DMS79 (cell line): ENCODE measurements at regions not wholly inside any gene's neighbourhood (a gene's known extent, or its start where the extent isn't known, plus 50 kb on each side); places are given as distances from the start of the nearest gene placed in this dataset.
"Not testable (repeated sequence)": the region's sequence is repeated elsewhere in the genome, so short reads cannot be mapped to it uniquely, and the experiment has no call there.

Source experiments
- DNase-seq: peaks from one replicate; lab custom pipeline; 2025; lab: John Stamatoyannopoulos, UW

DNA sequence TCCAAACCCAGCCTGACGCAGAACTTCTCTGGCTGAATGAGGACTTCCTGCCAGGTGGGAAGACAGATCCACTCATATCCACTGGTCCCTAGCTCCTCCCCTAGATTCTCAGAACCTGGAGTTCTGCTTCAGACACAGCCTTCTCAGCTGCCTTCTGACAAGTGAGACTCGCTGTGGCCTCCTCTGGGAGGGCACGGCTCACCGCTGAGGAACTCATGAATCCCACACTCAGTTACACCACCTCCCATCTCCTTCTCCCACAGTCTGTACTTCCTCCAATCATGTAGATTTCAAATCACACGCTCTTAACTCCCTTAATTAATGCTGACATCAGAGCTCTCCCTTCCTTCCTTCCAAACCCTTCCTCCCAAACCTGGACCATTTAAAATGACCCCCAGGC lies 86.4 kb upstream of the TMEM45B start:
- peak; percentile 60 for DNase-seq

DNA sequence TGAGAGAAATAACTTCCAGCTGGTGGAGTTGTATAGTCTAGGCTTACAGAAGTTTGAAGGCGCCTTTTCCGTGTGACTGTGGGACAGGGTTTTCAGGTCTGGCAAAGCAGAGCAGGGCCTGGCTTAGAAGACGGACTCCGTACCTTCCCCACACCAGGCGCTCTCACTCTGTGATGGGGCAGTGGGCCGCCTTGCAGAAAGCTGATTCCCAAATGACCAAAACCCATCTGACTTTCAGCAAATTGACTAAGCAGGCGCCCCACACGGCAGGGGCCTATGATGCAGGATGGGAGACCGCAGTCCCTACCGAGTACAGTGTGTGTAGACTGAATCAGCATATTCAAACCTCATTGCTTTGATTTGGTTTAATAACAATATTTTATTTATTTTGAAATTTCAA lies 85.8 kb upstream of the TMEM45B start:
- DNase-seq, result no peak

DNA sequence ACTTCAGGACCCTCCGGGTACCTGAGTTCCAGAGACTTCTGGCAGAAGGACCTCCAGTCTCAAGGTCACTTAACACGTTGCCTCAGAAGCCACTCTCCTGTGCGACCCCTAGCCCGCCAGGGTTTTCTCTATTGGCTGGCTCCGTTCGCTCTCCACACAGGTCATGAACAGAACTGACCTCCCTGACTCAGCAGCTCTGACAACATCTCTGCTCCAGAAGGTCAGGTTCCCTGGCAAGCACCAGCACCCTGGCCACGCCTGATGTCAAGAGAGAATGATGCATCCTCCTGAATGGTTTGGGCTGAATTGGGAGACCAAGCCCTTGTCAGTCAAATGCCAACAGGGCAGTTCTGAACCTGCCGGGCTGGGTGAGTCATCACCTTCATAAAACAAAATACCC lies 84.3 kb upstream of the TMEM45B start:
- DNase-seq, result no peak

DNA sequence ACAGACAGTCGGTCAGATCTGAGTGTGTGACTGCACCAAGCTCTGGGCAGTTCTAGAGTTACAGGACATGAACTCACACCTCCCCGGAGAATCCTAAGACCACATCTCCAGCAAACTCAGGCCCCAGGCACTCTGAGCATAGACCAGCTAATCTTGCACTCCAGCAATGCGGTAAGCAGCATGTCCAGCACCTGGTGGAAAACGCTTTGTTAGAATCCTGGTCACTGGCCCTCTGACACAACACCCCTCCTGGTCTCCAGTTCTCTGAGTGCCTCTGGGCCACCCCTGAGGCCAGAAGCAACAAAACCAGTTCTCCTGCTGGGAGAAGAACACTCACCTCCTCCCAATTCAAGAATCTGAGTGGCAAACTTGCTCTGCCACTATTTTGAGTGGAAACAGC lies 82.7 kb upstream of the TMEM45B start:
- DNase-seq, result peak; percentile 66

DNA sequence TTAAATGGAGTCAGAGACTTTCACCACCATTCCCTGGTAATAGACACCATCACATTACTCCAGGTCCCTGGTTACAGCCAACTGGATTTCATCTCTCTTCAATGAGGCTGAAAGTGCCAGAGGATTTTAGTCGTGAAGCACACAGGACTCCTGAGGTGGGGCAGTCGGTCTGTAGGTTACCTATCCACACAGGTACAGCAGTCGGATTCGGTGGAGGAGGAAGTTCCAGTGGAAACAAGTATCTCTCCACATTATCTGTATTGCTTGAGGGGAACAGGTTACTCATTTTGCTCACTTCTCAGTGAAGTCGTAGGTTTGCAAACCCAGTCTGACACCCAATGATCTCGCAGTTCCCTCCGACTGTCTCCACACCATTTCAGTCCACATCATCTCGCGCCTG lies 82.3 kb upstream of the TMEM45B start:
- peak; percentile 65 for DNase-seq

DNA sequence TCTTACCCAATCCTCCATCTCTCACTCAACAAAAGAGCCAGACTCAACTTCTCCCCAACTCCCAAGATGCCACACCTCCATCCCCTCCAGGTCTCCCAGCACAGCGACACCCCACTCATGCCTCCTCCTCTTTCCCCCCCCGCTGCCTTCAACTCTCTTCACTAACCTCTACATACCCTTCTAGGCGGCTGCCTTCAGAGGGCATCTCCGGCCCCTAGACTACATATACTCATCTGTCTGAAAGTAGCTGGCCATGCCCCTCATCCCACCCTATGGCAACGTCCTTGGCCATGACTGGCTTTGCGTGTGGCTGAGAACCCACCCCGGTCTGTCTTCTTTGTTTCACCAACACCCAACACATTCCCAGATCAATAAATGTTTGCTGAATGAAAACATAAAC lies 81.7 kb upstream of the TMEM45B start:
- DNase-seq, result no peak

DNA sequence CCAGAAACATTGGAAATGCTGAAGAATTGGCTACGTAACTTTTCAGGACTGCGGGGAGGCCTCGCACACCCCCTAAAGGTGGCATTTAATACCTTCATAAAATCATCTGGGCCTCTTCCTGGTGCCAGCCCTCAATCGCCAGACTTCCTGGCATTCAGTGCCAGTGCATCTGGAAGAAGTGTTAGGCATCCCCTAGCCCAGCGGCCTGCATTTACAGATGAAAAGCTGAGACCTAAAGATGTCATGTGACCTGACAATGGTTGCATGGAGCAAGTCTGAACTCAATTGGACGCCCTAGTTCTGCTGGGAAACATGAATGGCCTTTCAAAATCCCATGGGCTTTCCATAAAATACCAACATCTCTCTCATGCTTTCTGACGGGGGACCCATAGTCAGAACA lies 81.0 kb upstream of the TMEM45B start:
- no peak for DNase-seq

DNA sequence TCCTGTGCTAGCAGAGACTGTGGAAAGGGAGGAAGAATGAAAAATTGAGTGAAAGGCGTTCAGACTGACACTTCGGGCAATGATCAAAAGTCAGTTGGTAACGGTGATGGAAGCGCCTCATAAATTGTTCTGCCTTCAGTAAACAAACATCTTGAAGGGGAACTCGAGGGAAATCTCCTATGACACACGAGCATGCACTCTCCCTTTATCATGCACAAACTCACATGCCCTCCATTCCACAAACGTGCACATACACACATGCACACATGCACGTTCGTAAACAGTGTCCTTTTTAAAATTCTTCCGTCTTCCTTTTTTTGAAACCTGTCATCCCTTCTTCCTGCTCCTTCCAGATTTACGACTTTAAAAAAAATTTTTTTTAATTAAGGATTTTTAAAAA lies 77.8 kb upstream of the TMEM45B start:
- no peak for DNase-seq

DNA sequence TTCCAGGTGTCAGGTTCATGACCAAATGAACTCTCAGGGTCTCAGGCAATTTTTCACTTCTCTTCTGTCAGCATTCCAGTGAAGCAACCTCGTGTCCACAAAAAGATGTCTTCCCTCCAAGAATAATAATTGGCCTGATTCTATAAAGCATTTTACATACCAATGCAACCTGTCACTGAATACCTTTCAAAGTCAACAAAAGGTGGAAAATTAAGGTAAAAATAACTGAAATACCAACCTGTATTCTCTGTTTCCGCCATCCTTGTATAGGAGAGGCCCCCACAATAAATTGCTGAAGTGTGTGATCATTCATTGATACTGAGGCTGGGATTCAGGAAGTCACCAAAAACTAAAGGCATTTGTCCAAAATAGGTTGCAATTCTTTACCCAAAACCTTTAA lies 77.4 kb upstream of the TMEM45B start:
- DNase-seq, result no peak

DNA sequence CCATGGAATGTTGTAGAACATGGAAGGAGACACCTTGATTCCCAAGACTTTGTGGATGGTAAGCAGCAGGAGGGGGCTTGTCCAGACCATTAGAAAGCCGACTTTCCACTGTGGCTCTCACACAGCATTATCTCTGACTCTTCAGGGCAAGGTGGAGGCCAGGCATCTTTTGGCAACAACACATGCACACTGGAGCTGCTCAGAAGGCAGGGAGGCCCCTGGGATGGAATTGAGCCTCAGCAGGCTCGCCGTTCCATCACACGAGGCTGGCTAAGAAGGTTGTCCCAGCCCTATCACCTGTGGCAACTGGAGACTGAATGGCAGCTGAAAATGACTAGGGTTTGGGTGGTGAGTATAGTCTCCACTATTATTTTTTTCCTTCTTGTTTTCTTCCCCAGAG lies 76.3 kb upstream of the TMEM45B start:
- DNase-seq, result no peak

DNA sequence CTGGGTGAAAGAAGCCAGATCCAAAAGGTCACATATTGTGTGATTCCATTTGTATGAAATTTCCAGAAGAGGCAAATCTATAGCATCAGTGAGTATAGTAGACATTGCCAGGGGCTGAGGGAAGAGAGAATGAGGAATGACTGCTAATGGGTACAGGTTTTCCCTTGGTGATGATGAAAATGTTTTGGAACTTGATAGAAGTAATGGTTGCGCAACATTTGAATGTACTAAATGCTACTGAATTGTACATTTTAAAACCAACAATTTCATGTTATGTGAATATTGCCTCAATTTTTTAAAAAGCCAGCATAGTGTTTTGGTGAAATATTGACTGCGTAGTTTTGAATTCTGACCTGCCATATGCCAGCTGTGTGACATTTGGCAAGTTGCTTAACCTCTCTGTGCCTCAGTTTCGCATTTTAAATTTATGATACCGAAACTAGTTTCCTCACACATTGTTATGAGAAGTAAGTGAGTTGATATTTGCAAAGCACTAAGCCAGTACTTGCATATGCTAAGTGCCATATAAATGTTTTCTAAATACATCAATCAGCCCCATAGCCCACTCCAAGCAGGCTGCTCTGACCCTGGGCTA lies 75.4 kb upstream of the TMEM45B start:
- DNase-seq, result no peak

DNA sequence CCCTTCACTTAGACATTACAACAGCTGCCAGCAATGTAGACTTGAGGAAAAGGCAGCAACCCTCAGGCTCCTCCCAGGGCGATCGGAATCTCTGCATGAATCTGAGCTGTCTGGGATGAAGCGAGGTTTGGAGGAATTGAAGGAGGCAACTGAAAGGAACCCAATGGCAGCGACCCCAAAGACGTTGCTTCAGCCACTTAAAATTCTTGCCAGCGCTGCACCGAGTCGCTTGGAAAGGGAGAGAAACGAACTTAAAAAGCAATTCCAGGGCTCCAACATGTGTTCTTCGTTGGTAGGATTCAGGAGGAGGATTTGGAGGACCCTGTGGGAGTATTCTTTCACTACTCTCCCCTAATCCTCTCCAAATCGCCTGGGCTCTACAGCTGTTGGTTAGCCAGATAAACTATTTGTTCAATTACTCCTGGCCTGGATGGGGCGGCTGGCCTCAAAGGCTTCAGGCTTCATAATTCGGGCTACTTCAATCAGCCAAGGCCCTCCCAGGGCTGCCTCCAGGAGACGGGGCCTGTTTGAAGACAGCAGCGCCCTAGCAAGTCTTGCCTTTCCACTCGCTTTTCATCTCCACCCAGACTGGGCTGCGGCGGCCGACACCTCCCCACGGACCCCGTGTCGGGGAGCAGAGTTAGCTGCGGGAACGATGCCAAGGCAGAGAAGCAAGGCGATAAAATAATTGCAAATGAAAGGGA lies 72.4 kb upstream of the TMEM45B start:
- no peak for DNase-seq

DNA sequence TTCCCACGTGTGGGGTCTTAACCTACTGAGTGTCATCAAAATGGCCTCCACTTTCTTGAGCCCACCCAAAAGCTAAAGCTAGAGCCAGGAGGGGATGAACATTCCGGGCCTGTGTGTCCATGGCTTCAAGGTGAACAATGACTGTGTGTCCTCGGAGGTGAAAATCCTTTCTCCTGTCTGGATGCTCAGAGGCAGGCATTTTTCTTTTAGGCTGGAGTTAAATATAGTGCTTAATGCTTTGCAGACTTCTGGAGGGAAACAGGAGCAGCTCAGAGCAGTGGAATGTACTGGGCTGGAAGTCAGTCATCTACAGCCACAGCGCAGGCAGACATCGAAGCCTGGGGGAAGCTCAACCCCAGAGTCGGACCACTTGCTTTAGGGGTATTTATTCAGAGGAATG lies 68.6 kb upstream of the TMEM45B start:
- no peak for DNase-seq

DNA sequence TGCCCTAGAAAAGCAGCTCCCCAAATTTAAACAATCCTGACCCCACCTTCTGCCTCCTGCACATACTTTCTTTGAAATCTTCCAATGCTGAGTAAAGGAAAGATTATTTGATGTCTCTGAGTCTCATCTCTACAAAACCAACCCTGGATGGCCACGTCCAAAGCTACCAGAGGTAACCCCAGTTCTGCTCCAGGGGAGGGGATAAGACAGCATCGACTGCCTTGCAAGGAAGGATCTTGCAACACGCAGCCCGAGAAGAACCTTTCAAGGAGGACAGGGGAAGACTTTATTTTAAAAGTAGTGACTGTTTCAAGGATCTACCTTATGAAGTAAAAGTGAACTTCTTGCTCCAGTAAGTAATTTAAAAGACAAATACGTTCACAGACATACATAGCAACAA lies 66.5 kb upstream of the TMEM45B start:
- no peak for DNase-seq

DNA sequence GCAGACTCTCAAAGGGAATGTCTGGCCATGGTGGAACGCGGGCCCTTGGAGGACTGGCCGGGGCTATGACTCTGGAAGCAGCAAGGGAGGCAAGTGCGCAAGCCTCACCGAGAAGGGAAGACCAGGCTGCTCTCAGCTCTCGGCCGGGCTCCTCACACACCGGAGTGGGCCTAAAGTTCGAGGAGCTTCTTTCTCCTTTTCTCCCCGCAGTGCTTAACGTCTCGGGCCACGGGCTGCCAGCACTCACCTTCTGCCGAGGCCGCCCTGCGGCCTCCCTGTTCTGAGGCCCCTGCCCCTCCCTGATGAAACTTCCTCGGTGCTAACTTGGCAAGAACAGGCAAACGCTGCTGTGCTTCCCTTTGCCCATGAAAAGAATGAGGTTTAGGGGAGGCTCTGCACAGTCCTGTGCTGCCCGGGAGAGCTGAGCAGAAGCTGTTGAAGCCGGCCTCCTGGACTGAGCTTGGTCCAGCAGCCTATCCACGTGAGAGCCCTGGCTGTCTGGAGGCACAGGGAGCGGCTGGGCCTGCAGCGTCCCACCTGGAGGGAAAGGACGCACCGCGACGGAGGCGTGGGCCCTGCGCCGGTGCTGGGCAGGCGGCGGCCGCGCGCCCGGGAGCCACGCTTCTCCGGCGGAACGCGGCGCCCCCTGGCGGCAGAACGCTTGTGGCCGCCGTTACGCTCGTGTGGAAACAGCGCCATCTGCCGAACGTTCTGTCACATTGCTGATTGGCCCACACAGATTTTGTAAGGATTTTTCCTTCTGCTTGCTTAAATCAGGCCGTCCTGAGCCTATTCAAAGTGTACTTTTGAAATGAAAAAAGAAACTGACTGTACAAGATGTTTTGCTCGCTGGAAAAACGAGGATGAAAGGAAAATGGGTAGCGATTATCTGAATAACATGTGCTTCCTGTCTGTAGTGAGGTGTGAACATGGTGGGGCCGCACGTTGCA lies 65.0 kb upstream of the TMEM45B start:
- peak; percentile 44 for DNase-seq

DNA sequence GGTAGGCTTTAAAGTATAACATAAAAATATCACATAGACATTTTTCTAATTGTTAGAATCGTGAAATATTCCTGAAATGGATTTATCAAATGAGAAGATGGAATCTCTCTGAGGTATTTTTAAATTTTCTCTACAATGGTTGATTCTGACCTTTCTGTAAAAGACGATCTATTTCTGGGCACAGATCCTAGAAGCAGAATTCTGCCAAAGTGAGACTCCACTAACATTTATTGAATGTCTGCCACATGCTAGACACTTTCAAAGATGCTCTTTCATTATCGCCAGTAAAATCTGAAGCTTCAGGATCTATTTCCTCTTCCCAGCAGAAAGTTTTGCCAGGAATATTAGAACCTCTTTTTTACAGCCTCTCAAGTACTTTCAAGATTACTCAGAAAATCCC lies 64.1 kb upstream of the TMEM45B start:
- DNase-seq, result no peak

DNA sequence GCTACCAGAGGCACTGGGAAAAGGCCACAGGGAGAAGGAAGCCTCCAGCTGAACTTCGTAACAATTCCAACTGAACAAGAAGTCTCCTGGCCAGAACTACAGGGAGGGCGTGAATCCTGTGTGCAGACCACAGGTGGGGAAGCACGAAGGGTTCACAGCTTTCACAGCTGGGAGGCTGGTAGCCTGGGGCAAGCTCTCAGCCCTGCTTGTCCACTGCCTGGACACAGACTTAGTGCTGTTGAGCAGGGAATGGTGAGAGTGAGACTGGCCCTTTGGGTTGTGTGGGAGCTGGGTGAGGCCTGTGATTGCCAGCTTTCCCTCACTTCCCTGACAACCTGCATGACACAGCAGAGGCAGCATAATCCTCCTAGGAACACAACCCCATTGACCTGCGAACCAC lies 52.1 kb upstream of the TMEM45B start:
- DNase-seq, result not testable (repeated sequence)

DNA sequence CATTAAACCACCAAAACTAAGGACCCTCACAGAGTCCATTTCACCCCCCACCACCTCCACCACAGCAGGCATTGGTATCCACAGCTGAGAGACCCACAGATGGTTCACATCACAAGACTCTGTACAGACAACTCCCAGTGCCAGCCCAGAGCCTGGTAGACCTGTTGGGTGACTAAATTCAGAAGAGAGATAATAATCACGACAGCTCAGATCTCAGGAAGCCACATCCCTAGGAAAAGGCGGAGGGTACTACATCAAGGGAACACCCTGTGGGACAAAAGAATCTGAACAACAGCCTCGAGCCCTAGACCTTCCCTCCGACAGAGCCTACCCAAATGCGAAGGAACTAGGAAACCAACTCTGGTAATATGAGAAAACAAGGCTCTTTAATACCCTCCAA lies 51.4 kb upstream of the TMEM45B start:
- DNase-seq, result not testable (repeated sequence)
